ENCODE measurements at regions not wholly inside any gene's neighbourhood (a gene's known extent, or its start where the extent isn't known, plus 50 kb on each side); places are given as distances from the start of the nearest gene placed in this dataset.

GRCh38 chr19:29429581-29429980 lies 96.2 kb upstream of the VSTM2B start:
- no peak for DNase-seq (ENCODE audit: low read depth)

GRCh38 chr19:29431332-29431731 lies 94.5 kb upstream of the VSTM2B start:
- DNase-seq (ENCODE audit: low read depth): no peak

- DNase-seq (ENCODE audit: low read depth): no peak
Observed at GRCh38 chr19:29432677-29433076, 93.1 kb upstream of the VSTM2B start.

- DNase-seq (ENCODE audit: low read depth): no peak
Observed at GRCh38 chr19:29436591-29437103, 89.1 kb upstream of the VSTM2B start.

GRCh38 chr19:29439021-29439420 lies 86.8 kb upstream of the VSTM2B start:
- no peak for DNase-seq (ENCODE audit: low read depth)

- DNase-seq (ENCODE audit: low read depth): no peak
Observed at GRCh38 chr19:29439688-29440550, 85.9 kb upstream of the VSTM2B start.

GRCh38 chr19:29442094-29442493 lies 83.7 kb upstream of the VSTM2B start:
- DNase-seq (ENCODE audit: low read depth): no peak

GRCh38 chr19:29442910-29443309 lies 82.9 kb upstream of the VSTM2B start:
- DNase-seq (ENCODE audit: low read depth): no peak

GRCh38 chr19:29445246-29445645 lies 80.5 kb upstream of the VSTM2B start:
- DNase-seq (ENCODE audit: low read depth): no peak

GRCh38 chr19:29446361-29446760 lies 79.4 kb upstream of the VSTM2B start:
- DNase-seq (ENCODE audit: low read depth): no peak

GRCh38 chr19:29448046-29448445 lies 77.7 kb upstream of the VSTM2B start:
- DNase-seq (ENCODE audit: low read depth): no peak

GRCh38 chr19:29449371-29449770 lies 76.4 kb upstream of the VSTM2B start:
- DNase-seq (ENCODE audit: low read depth): no peak

- no peak for DNase-seq (ENCODE audit: low read depth)
Observed at GRCh38 chr19:29450306-29450705, 75.5 kb upstream of the VSTM2B start.

GRCh38 chr19:29450812-29451211 lies 75.0 kb upstream of the VSTM2B start:
- no peak for DNase-seq (ENCODE audit: low read depth)

GRCh38 chr19:29454109-29454508 lies 71.7 kb upstream of the VSTM2B start:
- DNase-seq (ENCODE audit: low read depth): no peak

- DNase-seq (ENCODE audit: low read depth): no peak
Observed at GRCh38 chr19:29457413-29457812, 68.4 kb upstream of the VSTM2B start.

GRCh38 chr19:29467824-29468401 lies 57.9 kb upstream of the VSTM2B start:
- no peak for DNase-seq (ENCODE audit: low read depth)

- DNase-seq (ENCODE audit: low read depth): no peak
Observed at GRCh38 chr19:29475469-29475868, 50.3 kb upstream of the VSTM2B start.

Measured in stimulated activated CD8-positive, alpha-beta memory T cell treated with anti-CD3 and anti-CD28 coated beads, Interleukin-15, amount 100 ng/mL, for 1 hour (primary cell).